Testis (tissue), 2 donors: ENCODE measurements at regions not wholly inside any gene's neighbourhood (a gene's known extent, or its start where the extent isn't known, plus 50 kb on each side); places are given as distances from the start of the nearest gene placed in this dataset.

Experiments used
- DNase-seq: peaks from one replicate; pipeline ENCODE4 v3.0.0-alpha.2; 2019
- H3K27ac ChIP-seq, 2 donors: fragments of 200-600 bp; sonication (generic); one replicate each; pipeline ENCODE4 v1.5.1; 2019
- H3K27me3 ChIP-seq: fragments of 200-600 bp; sonication (generic); one replicate; pipeline ENCODE4 v1.5.1; 2019
- H3K36me3 ChIP-seq: fragments of 200-600 bp; sonication (generic); one replicate; pipeline ENCODE4 v1.5.1; 2017; ENCODE audit warnings: low read depth; ENCODE audit errors: missing control alignments
- H3K4me1 ChIP-seq: fragments of 200-600 bp; sonication (generic); one replicate; pipeline ENCODE4 v1.5.1; 2019
- H3K4me3 ChIP-seq, 2 donors: fragments of 200-600 bp; sonication (generic); one replicate each; pipeline ENCODE4 v1.5.1; 2017 to 2019
- H3K9me3 ChIP-seq: fragments of 200-600 bp; sonication (generic); one replicate; pipeline ENCODE4 v1.5.1; 2017
- CTCF ChIP-seq, 3 experiments: fragments of 450-650 bp in 2 of 3; fragments of 200-600 bp in 1 of 3; sonication (generic) in 1 of 3; IDR thresholded peaks; one replicate each; pipeline ENCODE4 v1.5.1; 2016 to 2019; ENCODE audit warnings: antibody characterized with exemption in 3 of 3, mild to moderate bottlenecking in 2 of 3, moderate library complexity in 1 of 3
- POLR2A ChIP-seq: fragments of 450-650 bp; IDR thresholded peaks from one replicate; pipeline ENCODE4 v1.6.1; 2017; ENCODE audit warnings: antibody characterized with exemption, mild to moderate bottlenecking, moderate library complexity
- WGBS, 2 donors: methylation state at CpG; one replicate each; pipeline ENCODE4 v1.1.5; 2018; 5-methylcytosine and 5-hydroxymethylcytosine counted together
- intact Hi-C: fragments of 100-400 bp; cut with DNase I; formaldehyde crosslinking; loops from one replicate; pipeline ENCODE4 v1.15.1; 2023; ENCODE audit warnings: low total_unique reads

GRCh38 chr20:54716174-54716747 is 240.9 kb downstream of the DOK5 start:
- Histone ChIP-seq H3K4me1 (no peaks in the 10 kb centered on the region), H3K27me3 (no peaks in the 10 kb centered on the region), H3K36me3 (no peaks in the 10 kb centered on the region), H3K9me3 (no peaks in the 10 kb centered on the region), H3K27ac (no peak overlapping the region), H3K4me3 (no peak overlapping the region)
- 80 to 82% methylated on average over 5 of the region's 5 CpGs for WGBS, 2 donors
- no peak for TF ChIP-seq CTCF (IDR thresholded peaks at IDR 0.05)
- TF ChIP-seq POLR2A: no peak
- intact Hi-C loops: no loop called here
- no peak for DNase-seq

GRCh38 chr20:54714817-54715216 is 239.4 kb downstream of the DOK5 start:
- TF ChIP-seq POLR2A: no peak
- TF ChIP-seq CTCF (IDR thresholded peaks at IDR 0.05): no peak
- Histone ChIP-seq H3K27me3 (no peaks in the 10 kb centered on the region), H3K27ac (no peak overlapping the region), H3K4me1 (no peaks in the 10 kb centered on the region), H3K36me3 (no peaks in the 10 kb centered on the region), H3K9me3 (no peaks in the 10 kb centered on the region), H3K4me3 (no peak overlapping the region)
- no peak for DNase-seq
- 75 to 79% methylated on average over 3 of the region's 3 CpGs for WGBS, 2 donors
- intact Hi-C loops: no loop called here

- DNase-seq: no peak
- Histone ChIP-seq H3K4me3 (no peak overlapping the region), H3K27ac (no peak overlapping the region), H3K36me3 (no peaks in the 10 kb centered on the region), H3K4me1 (no peaks in the 10 kb centered on the region), H3K27me3 (no peaks in the 10 kb centered on the region), H3K9me3 (no peaks in the 10 kb centered on the region)
- TF ChIP-seq POLR2A (no peak), CTCF (IDR thresholded peaks at IDR 0.05) (no peak)
- intact Hi-C loops: no loop called here
- 64 to 69% methylated on average over 4 of the region's 4 CpGs for WGBS, 2 donors
These were observed 238.3 kb downstream of the DOK5 start for GRCh38 chr20:54713727-54714126.

GRCh38 chr20:54711071-54711470 is 235.7 kb downstream of the DOK5 start:
- no peak overlapping the region for H3K27ac ChIP-seq
- H3K36me3 ChIP-seq: no peaks in the 10 kb centered on the region
- no peaks in the 10 kb centered on the region for H3K27me3 ChIP-seq
- no peak for DNase-seq
- TF ChIP-seq POLR2A: no peak
- no peak for TF ChIP-seq CTCF (IDR thresholded peaks at IDR 0.05)
- no peaks in the 10 kb centered on the region for H3K4me1 ChIP-seq
- 67 to 81% methylated on average over 4 of the region's 4 CpGs for WGBS, 2 donors
- no peak overlapping the region for H3K4me3 ChIP-seq
- intact Hi-C loops: no loop called here
- H3K9me3 ChIP-seq: no peaks in the 10 kb centered on the region

- DNase-seq: no peak
- no peaks in the 10 kb centered on the region for H3K36me3 ChIP-seq
- TF ChIP-seq CTCF (IDR thresholded peaks at IDR 0.05) (no peak), POLR2A (no peak)
- WGBS, 2 donors: 95 to 98% methylated on average over 2 of the region's 2 CpGs
- no peaks in the 10 kb centered on the region for H3K4me1 ChIP-seq
- no peaks in the 10 kb centered on the region for H3K27me3 ChIP-seq
- no peak overlapping the region for H3K27ac ChIP-seq
- H3K4me3 ChIP-seq: no peak overlapping the region
- intact Hi-C loops: no loop called here
- H3K9me3 ChIP-seq: no peaks in the 10 kb centered on the region
These were observed 234.9 kb downstream of the DOK5 start for GRCh38 chr20:54710341-54710740.
